T-helper 1 cell treated with Interleukin-12 subunit alpha and Interleukin-12 subunit beta and Interleukin-4 antibody, amounts not matched to agents 30 μg/mL and 1 μg/mL, for 36 hours (primary cell): ENCODE measurements at regions not wholly inside any gene's neighbourhood (a gene's known extent, or its start where the extent isn't known, plus 50 kb on each side); places are given as distances from the start of the nearest gene placed in this dataset.
"Not testable (repeated sequence)": the region's sequence is repeated elsewhere in the genome, so short reads cannot be mapped to it uniquely, and the experiment has no call there.

ENCODE experiments used
- H3K27ac Mint-ChIP-seq: one replicate; pipeline ENCODE4 v1.8.0; 2021; ENCODE audit warnings: mild to moderate bottlenecking, mixed read lengths
- H3K27me3 Mint-ChIP-seq: one replicate; pipeline ENCODE4 v1.8.0; 2021; ENCODE audit warnings: low read depth, mixed read lengths
- H3K36me3 Mint-ChIP-seq: one replicate; pipeline ENCODE4 v1.8.0; 2021; ENCODE audit warnings: low read depth, mixed read lengths
- H3K4me1 Mint-ChIP-seq: one replicate; pipeline ENCODE4 v1.8.0; 2021; ENCODE audit warnings: low read depth, mixed read lengths
- H3K4me3 Mint-ChIP-seq: one replicate; pipeline ENCODE4 v1.8.0; 2021; ENCODE audit warnings: mild to moderate bottlenecking, moderate library complexity, mixed read lengths
- H3K9me3 Mint-ChIP-seq: one replicate; pipeline ENCODE4 v1.8.0; 2021; ENCODE audit warnings: mixed read lengths

- Mint-ChIP-seq H3K27ac (no peak overlapping the region), H3K4me3 (no peak overlapping the region), H3K4me1 (peaks cover 26% of the 10 kb centered on the region), H3K9me3 (peaks cover 18% of the 10 kb centered on the region), H3K36me3 (peaks cover 6% of the 10 kb centered on the region), H3K27me3 (no peaks in the 10 kb centered on the region)
Observed at GRCh38 chr20:53815509-53815908, 221.9 kb upstream of the ZNF217 start.

GRCh38 chr20:53814060-53814459 lies 220.4 kb upstream of the ZNF217 start:
- H3K9me3 Mint-ChIP-seq = peaks cover 12% of the 10 kb centered on the region
- H3K4me1 Mint-ChIP-seq = peaks cover 26% of the 10 kb centered on the region
- H3K4me3 Mint-ChIP-seq = no peak overlapping the region

GRCh38 chr20:53813636-53814035 lies 220.0 kb upstream of the ZNF217 start:
- peaks cover 26% of the 10 kb centered on the region for H3K4me1 Mint-ChIP-seq
- H3K27ac Mint-ChIP-seq = no peak overlapping the region
- H3K9me3 Mint-ChIP-seq = peaks cover 8% of the 10 kb centered on the region
- peaks cover 2% of the 10 kb centered on the region for H3K36me3 Mint-ChIP-seq
- H3K27me3 Mint-ChIP-seq = no peaks in the 10 kb centered on the region
- no peak overlapping the region for H3K4me3 Mint-ChIP-seq

More at GRCh38 chr20:53814060-53814459, 220.4 kb upstream of the ZNF217 start:
- Mint-ChIP-seq H3K27me3 (no peaks in the 10 kb centered on the region), H3K36me3 (peaks cover 3% of the 10 kb centered on the region), H3K27ac (no peak overlapping the region)

GRCh38 chr20:53811577-53811976 lies 217.9 kb upstream of the ZNF217 start:
- H3K36me3 Mint-ChIP-seq = no peaks in the 10 kb centered on the region
- H3K27me3 Mint-ChIP-seq = no peaks in the 10 kb centered on the region
- H3K9me3 Mint-ChIP-seq = no peaks in the 10 kb centered on the region
- no peak overlapping the region for H3K4me3 Mint-ChIP-seq
- H3K4me1 Mint-ChIP-seq = peaks cover 21% of the 10 kb centered on the region
- no peak overlapping the region for H3K27ac Mint-ChIP-seq

DNA sequence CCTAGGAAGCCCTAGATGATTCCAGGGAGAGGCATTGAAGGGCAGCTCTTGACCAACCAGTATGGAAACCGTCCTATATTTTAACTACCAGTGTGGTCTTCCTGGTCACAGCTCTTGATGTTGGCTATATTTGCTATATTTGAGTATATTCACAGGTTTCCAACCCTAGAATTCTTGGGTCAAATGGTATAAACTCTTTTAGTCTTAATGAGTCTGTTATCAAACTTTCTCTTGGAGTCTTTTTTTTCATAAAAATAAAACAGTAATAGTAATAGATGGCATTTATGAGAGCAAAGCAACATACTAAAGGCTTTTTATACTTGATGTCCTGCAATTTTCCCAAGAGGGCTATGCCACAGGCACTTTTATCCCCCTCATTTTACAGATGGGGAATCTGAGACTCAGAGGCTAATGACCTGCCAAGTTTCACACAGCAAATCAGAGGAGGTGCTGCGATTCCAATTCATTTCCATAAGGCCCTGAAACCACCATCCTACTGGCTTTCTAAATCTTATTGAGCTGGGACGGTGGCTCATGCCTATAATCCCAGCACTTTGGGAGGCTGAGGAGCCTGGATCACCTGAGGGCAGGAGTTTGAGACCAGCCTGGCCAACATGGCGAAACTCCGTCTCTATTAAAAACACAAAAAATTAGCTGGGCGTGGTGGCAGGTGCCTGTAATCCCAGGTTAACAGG lies 217.2 kb upstream of the ZNF217 start:
- Mint-ChIP-seq H3K36me3 (no peaks in the 10 kb centered on the region), H3K9me3 (no peaks in the 10 kb centered on the region), H3K27ac (no peak overlapping the region), H3K4me1 (peaks cover 18% of the 10 kb centered on the region), H3K27me3 (no peaks in the 10 kb centered on the region), H3K4me3 (no peak overlapping the region)

DNA sequence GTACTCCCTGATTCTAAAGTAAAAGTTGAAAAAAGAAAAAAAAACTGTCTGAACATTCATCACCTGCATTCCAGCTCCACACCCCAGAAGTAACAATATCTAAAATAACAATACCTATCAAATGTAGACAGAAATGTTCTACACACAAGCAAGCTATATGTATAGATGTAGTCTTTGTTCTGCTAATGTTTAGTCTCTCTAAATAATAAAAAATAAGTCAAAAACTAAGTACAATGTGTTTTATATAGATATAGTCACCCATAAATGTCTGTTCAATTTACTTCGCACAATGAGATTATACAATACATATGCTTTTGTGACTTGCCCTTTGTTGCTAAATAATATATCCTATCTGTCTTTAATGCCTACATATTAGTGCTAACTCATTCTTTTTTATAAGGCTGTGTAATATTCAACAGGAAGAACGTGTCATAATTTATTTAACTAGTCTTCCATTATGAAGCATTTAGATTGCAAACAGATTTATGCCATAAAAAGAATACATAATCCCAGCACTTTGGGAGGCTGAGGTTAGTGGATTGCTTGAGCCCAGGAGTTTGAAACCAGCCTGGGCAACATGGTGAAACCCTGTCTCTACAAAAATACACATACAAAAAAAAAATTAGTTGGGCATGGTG lies 216.2 kb upstream of the ZNF217 start:
- Mint-ChIP-seq H3K36me3 (no peaks in the 10 kb centered on the region), H3K4me1 (peaks cover 10% of the 10 kb centered on the region), H3K27ac (no peak overlapping the region), H3K27me3 (no peaks in the 10 kb centered on the region), H3K4me3 (no peak overlapping the region), H3K9me3 (no peaks in the 10 kb centered on the region)

DNA sequence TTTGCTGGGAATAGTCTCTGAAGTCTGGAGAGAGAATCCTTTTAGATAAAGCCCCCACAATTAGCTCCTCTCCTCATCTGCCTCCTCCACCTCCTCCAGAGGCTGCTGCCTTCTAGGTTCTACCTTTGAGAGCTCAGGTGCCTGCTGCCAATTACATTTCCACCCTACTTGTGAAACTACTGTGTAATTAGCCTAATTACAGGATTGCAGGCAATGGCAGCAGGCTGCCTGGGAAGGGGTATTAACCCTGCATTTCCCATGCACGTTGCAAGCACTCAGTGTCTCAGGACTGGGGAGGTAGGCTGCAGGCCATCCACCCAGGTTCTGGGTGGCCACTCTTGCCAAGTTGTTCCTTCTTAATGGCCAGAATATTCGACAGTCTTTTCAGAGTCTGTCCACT lies 215.6 kb upstream of the ZNF217 start:
- Mint-ChIP-seq H3K4me3 (no peak overlapping the region), H3K4me1 (peaks cover 6% of the 10 kb centered on the region), H3K36me3 (no peaks in the 10 kb centered on the region), H3K27me3 (no peaks in the 10 kb centered on the region), H3K27ac (no peak overlapping the region), H3K9me3 (no peaks in the 10 kb centered on the region)

- Mint-ChIP-seq H3K4me1 (peaks cover 1% of the 10 kb centered on the region), H3K4me3 (no peak overlapping the region), H3K27ac (no peak overlapping the region), H3K36me3 (no peaks in the 10 kb centered on the region), H3K9me3 (no peaks in the 10 kb centered on the region), H3K27me3 (no peaks in the 10 kb centered on the region)
Observed at GRCh38 chr20:53808733-53809132, 215.1 kb upstream of the ZNF217 start.

DNA sequence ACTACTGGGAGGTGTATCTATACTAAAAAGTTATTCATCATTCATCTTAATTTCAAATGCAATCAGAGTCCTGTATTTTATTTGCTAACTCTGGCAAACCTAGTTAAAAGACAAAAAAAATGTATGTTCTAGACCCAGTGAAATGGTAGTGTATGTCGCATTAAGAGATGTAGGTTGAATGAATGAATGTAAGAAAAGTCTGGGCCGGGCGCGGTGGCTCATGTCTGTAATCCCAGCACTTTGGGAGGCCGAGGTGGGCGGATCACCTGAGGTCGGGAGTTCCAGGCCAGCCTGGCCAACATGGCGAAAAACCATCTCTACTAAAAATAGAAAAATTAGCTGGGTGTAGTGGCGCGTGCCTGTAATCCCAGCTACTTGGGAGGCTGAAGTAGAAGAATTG lies 214.7 kb upstream of the ZNF217 start:
- H3K27ac Mint-ChIP-seq, H3K9me3 Mint-ChIP-seq, H3K27me3 Mint-ChIP-seq, H3K36me3 Mint-ChIP-seq, H3K4me1 Mint-ChIP-seq, H3K4me3 Mint-ChIP-seq: not testable (repeated sequence)

- H3K36me3 Mint-ChIP-seq = no peaks in the 10 kb centered on the region
- no peak overlapping the region for H3K4me3 Mint-ChIP-seq
- no peak overlapping the region for H3K27ac Mint-ChIP-seq
- no peaks in the 10 kb centered on the region for H3K9me3 Mint-ChIP-seq
- H3K4me1 Mint-ChIP-seq = no peaks in the 10 kb centered on the region
- H3K27me3 Mint-ChIP-seq = no peaks in the 10 kb centered on the region
Observed at GRCh38 chr20:53806683-53807401, 213.2 kb upstream of the ZNF217 start.

DNA sequence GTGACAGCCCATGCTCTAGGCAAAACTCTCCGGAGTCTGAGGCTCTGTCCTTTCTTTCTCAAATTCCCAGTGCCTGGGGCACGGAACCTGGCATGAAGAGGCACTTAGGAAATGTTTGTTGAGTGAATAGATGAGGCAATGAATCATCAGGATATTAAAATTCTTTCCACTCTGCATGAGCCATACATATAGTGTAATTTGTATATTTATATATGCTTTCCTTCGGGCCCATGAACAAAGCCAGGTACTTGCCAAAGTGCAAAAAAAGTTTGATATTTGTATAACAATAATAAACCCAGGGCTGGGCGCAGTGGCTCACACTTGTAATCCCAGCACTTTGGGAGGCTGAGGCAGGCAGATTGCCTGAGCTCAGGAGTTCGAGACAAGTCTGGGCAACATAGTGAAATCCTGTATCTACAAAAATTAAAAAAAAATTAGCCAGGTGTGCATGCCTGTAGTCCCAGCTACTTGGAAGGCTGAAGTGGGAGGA lies 212.3 kb upstream of the ZNF217 start:
- Mint-ChIP-seq H3K4me1 (no peaks in the 10 kb centered on the region), H3K27ac (no peak overlapping the region), H3K36me3 (no peaks in the 10 kb centered on the region), H3K9me3 (no peaks in the 10 kb centered on the region), H3K27me3 (no peaks in the 10 kb centered on the region), H3K4me3 (no peak overlapping the region)

DNA sequence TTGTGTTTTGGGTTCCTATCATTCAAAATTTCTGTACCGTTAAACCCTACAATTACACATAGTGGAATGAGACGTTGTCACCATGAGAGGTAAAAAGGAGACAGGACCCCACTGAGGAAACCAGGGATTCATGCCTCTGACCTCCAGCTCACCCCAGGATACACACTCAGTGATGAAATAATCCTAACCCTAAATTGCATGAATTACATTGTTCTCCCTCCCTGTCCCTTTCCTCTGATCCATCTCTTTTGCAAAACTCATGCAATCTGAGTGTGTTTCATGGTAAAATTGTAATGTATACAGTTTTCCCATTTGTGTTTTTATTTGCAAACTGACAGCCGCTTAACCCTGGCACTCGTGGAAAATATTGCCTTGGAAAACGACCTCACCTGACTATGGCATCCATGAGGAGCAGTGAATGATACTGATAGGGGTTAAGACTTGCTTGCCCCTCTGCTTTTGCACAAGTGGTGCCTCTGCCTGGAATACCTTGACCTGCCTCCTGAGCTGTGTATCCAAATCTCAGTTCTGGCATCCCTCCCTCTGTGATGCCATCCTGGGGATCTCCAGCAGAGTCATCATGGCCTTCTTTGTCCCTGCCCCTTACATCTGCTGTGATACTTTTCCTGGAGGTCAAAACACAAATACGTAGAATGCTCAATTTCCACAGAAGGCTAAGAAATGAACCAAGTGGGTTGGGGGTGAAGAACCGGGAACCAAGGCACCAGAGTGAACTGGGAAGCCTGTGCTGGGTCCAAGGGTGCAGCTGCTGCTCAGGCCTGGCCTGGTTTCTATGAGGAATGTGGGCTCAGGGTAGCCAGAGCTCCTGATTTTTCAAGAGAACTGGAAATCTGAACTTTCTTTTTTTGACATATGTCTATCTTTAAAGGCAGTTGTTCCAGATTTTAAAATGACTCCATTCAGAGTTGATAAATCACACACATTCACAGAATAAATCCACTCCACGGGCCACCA lies 211.6 kb upstream of the ZNF217 start:
- H3K27me3 Mint-ChIP-seq = no peaks in the 10 kb centered on the region
- H3K4me3 Mint-ChIP-seq = no peak overlapping the region
- H3K9me3 Mint-ChIP-seq = no peaks in the 10 kb centered on the region
- no peak overlapping the region for H3K27ac Mint-ChIP-seq
- no peaks in the 10 kb centered on the region for H3K4me1 Mint-ChIP-seq
- no peaks in the 10 kb centered on the region for H3K36me3 Mint-ChIP-seq

DNA sequence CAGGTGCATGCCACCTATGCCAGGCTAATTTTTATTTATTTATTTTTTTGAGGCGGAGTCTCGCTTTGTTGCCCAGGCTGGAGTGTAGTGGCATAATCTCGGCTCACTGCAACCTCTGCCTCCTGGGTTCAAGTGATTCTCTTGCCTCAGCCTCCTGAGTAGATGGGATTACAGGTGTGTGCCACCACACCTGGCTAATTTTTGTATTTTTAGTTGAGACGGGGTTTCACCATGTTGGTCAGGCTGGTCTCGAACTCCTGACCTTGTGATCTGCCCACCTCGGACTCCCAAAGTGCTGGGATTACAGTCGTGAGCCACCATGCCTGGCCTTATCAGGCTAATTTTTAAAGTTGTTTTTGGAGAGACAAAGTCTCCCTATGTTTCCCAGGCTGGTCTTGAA lies 210.7 kb upstream of the ZNF217 start:
- not testable (repeated sequence) for H3K4me1 Mint-ChIP-seq, H3K36me3 Mint-ChIP-seq, H3K4me3 Mint-ChIP-seq, H3K27ac Mint-ChIP-seq, H3K27me3 Mint-ChIP-seq, H3K9me3 Mint-ChIP-seq

- H3K4me3 Mint-ChIP-seq = no peak overlapping the region
- H3K9me3 Mint-ChIP-seq = no peaks in the 10 kb centered on the region
- H3K27me3 Mint-ChIP-seq = no peaks in the 10 kb centered on the region
- no peak overlapping the region for H3K27ac Mint-ChIP-seq
- H3K4me1 Mint-ChIP-seq = no peaks in the 10 kb centered on the region
- peaks cover 2% of the 10 kb centered on the region for H3K36me3 Mint-ChIP-seq
Observed at GRCh38 chr20:53803492-53804155, 210.0 kb upstream of the ZNF217 start.
